ENCODE measurements at regions not wholly inside any gene's neighbourhood (a gene's known extent, or its start where the extent isn't known, plus 50 kb on each side); places are given as distances from the start of the nearest gene placed in this dataset.

GRCh38 chr2:217570394-217570793, 432.4 kb downstream of the TNS1 start:
- no peak for FAIRE-seq

DNA sequence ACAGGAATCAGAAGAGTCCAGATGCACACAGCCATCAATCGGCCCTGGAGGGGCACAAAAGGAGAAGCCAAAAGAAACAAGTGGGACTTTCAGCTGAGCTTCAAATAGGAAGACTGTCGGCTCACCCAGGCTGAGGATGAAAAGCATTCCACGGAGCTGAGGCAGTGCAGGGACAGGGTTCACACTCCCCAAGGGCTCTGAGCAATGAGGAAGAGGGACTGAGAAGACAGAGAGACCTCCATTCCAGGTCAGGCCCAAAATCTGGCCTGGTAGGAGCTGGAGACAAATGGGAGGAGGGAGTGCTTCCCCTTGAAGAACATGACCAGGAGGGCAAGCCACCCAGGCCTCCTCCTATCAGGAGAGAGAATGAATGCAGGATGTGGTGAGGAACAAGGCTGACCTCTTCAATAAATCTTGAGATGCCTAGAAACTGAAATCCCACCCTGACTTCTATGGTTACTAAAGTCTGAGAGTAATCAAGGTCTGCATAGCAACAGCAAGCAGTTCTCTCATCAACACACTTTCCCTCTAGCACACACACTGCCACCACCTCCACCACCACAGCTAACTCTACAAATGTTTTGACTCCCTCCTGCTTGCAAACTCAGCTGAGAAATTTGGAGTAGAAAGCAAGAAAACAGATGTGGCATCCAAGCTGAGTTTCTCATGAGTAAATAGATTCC, 434.4 kb downstream of the TNS1 start:
- no peak for FAIRE-seq

GRCh38 chr2:217563565-217563964, 439.2 kb downstream of the TNS1 start:
- no peak for FAIRE-seq

GRCh38 chr2:217562871-217563480, 439.8 kb downstream of the TNS1 start:
- no peak for FAIRE-seq

- no peak for FAIRE-seq
Observed at GRCh38 chr2:217559084-217559483, 443.7 kb downstream of the TNS1 start.

GRCh38 chr2:217555081-217555876, 447.5 kb downstream of the TNS1 start:
- FAIRE-seq, result no peak

GRCh38 chr2:217553679-217554078, 449.1 kb downstream of the TNS1 start:
- FAIRE-seq, result no peak

DNA sequence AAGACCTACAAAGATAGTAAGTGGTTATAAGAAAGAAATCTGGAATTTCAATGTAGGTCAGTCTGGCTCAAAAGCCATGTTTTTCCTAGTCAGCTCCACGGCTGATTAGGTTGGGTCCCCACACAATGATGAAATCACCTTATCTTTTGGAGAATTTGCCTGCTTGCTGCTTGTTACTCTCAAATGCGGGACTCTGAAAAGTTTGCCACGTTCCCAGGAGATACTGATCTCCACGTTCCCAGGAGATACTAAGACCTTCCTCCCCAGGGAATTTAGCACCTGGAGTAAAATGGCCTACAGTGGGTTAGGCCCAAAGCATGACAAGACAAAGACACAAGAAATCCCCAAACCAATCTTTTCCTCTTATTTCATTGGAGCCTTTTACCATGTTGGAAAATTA, 449.6 kb downstream of the TNS1 start:
- FAIRE-seq, result no peak

- no peak for FAIRE-seq
Observed at GRCh38 chr2:217552081-217552480, 450.7 kb downstream of the TNS1 start.

- no peak for FAIRE-seq
Observed at GRCh38 chr2:217551252-217551899, 451.4 kb downstream of the TNS1 start.

- FAIRE-seq, result no peak
Observed at GRCh38 chr2:217539126-217539525, 463.7 kb downstream of the TNS1 start.

- FAIRE-seq, result no peak
Observed at GRCh38 chr2:217538719-217539118, 464.1 kb downstream of the TNS1 start.

GRCh38 chr2:217535957-217536708, 466.7 kb downstream of the TNS1 start:
- no peak for FAIRE-seq

DNA sequence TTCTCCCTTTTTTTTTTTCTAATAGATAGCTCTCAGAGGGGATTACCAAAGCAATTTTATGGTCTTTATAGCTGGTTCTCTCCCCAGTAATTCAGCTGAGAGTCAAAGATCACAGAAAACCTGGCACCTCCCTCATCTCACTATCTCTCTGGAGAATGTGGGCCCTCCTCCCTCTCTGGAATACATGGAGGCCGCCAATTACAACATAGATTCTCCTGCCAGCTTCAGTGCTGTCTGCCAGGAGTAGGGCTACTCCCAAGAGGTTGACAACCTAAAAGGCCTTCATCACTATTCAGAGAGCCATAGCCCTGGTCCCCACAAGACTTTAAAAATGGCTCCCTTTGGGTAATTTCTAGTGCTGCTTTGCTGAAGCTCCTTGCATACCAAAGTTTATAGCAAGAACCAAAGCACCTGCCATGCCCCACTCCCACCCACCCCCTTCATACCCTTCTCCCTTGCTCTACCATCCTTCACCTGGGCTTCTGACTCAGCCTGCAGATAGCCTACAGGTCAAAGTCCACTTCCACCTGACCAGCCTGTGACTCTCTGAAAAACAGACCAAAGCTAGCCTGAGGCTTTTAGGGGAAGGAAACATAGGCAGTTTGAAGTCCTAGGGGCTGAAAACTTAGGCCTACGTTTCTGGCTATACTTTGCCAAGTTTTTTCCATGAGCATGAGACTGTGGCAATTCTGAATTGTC, 472.3 kb downstream of the TNS1 start:
- no peak for FAIRE-seq

- FAIRE-seq, result no peak
Observed at GRCh38 chr2:217529271-217529670, 473.5 kb downstream of the TNS1 start.

DNA sequence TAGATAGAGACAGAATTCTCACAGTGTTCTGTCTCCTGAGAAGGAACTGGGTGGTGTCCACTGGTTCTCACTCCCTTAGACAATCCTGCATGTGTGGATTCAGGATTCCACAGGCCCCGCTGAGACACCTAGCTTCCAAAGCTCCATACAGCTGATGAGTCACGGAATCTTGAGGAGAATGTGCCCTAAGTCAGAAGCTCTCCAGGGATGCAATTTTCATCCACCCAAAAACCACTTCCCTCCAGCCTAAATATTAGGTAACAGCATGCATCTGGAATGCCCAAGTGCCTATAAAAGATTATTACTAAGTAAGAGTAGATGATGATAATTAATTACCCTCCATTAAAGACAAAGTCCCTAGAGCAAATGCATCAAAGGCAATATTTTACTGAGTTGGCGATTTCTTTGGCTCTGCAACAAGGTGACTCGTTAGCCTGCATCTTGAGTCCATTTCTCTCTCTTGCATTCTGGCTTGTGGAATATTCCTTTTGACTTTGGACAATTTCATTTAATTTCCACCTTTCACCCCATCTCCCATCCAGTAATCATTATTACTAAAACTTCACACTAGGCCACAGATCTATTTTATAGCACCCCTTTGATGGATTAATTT, 475.1 kb downstream of the TNS1 start:
- FAIRE-seq, result no peak

- no peak for FAIRE-seq
Observed at GRCh38 chr2:217525076-217525475, 477.7 kb downstream of the TNS1 start.

DNA sequence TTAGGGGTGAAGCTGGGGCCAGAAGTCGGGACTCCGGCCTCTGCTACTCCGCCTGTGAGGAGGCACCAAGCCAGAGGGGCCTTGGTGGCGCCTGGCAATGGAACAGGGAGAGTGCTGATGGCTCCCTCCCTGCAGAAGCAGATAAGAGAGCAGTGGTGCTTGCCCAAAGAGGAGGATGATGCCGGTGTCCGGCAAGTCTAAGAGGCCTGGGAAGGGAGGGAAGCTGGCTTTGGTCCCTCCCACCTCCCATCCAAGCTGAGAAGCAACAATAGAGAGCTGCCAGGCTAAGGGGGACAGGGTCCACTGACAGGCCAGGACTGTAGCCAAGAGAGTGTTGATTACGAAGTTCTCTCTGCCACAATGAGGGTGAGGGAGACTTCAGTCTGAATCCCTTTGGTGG, 479.5 kb downstream of the TNS1 start:
- FAIRE-seq, result no peak

DNA sequence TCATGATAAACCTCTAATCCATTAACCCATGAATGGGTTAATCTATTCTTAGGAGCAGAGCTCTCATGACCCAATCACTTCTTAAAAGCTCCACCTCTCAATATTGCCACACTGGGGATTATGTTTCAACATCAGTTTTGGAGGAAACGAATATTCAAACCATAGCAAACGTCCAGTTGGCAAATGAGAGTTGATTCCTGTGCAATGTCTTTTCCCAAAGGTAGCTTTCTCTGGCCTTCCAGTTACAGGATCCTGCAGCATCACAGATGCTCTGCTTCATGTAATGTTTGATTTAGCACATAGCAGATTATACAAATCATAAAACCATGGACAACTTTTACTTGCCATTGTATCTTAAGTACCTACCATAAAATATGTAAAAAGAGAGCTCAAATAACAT, 481.0 kb downstream of the TNS1 start:
- FAIRE-seq, result no peak

- FAIRE-seq, result no peak
Observed at GRCh38 chr2:217520356-217521010, 482.3 kb downstream of the TNS1 start.

DNA sequence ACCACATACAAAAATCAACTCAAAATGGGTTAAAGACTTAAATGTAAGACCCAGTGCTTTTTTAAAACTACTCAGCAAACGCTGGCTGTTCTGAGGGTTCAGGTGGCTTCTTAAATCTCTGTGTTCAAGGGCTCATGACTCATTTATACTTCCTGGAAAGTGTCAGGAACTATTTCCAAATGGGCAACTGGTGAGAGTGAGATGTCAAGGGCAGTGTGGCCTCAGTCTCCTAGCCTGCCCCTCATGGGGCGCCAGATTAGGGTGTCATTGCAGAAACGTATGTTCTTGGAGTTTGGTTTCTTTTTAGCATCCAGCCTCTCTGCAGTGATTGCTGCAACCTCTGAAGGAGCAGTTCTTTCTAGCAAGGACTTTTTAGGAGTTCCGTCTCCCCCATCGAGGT, 485.4 kb downstream of the TNS1 start:
- FAIRE-seq, result no peak

All from TTC549 (cell line).